ENCODE measurements at regions not wholly inside any gene's neighbourhood (a gene's known extent, or its start where the extent isn't known, plus 50 kb on each side); places are given as distances from the start of the nearest gene placed in this dataset.

DNA sequence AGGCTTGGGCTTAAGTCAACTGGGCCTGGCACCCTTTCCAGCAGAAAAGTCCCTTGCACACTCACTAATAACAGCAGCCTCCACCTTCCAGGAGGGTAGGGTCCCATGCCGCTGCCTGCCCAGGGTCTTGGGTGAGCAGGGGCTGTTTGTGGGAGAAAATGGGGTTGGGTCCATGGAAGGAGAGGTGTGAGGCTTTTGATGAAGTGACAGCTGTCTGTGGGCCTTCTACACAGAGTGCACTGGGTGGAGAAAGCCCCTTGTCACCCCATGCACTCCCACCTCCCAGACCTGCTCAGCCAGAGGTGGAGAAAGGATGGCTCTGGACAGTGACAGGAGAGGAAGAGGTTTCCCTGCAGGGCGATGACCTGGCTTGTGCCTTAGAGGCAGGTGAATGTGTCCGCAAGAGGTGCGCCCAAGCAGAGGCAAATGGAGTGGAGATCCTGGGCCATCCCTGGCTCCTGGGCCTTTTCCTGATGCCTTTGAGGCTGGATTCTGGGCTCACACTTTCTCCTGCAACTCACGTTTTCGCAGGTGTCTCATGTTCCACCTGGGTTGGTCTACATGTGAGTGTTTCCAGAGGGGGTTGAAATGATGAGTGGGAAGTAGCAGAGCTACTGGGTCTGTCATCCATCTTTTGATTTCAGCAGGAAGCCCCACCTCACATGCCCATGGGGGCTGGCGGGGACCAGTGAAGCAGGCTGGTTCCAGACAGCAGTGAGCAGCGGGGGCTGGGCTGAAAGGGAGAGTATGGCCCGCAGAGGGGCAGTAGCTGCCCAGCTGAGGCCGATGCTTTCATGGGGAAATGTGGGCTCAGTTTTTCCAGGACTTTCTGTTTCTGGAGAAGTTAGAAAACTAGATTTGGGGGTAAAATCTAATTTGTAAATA lies 85.2 kb upstream of the PRR23E start:
- TF ChIP-seq CTCF (IDR thresholded peaks at IDR 0.05) (no peak), EZH2 (IDR thresholded peaks at IDR 0.05) (no peak)
